ENCODE measurements at regions not wholly inside any gene's neighbourhood (a gene's known extent, or its start where the extent isn't known, plus 50 kb on each side); places are given as distances from the start of the nearest gene placed in this dataset.
A peak's percentile ranks its signal among the peaks of the same experiment; 100 is the strongest.

DNA sequence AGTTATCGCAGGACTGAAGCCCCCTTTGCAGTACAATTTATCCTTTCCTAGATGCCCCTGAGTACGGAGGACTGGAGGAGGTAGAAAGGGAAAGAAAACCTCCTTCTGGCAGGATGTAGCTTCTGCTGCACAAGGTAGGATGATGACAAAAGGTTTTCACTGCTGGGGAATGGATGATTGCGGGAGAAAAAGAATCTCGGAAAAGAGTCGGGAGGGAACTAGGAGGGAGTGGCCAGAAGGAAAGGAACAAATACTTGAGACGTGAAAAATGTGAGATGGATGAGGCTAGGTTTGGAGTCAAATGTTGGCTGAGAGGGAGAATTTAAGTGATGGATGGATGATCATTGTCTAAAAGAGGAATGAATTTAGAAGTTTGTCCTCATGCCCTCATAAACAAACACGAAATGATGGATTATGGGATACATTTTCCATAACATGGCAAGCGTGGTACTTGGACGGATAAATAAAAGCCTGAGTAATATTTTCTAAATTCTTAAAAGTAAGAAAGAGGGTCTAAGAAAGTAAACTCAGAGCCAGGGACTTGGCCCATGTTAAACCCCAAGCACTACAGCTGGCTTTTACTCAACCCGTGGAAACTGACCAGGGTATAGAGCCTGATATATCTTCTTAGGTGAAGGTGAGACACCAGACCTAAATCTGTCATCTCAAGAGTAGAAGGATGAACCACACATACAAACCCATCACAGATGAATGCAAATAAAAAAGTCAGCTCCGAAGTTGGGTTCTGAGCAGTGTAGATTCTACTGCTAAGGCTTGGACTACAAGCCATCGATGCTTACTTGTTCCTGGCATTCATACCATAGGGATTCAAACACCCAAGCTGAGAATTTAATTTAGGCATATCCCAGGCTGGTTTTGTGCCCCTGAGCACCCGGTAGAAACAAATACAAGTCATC, 72.4 kb downstream of the HFE start:
- peaks cover 31% of the 10 kb centered on the region for H3K9me3 Mint-ChIP-seq (ENCODE audit: unreplicated experiment)
- no peak for DNase-seq
- TF ChIP-seq, protein P1, sequence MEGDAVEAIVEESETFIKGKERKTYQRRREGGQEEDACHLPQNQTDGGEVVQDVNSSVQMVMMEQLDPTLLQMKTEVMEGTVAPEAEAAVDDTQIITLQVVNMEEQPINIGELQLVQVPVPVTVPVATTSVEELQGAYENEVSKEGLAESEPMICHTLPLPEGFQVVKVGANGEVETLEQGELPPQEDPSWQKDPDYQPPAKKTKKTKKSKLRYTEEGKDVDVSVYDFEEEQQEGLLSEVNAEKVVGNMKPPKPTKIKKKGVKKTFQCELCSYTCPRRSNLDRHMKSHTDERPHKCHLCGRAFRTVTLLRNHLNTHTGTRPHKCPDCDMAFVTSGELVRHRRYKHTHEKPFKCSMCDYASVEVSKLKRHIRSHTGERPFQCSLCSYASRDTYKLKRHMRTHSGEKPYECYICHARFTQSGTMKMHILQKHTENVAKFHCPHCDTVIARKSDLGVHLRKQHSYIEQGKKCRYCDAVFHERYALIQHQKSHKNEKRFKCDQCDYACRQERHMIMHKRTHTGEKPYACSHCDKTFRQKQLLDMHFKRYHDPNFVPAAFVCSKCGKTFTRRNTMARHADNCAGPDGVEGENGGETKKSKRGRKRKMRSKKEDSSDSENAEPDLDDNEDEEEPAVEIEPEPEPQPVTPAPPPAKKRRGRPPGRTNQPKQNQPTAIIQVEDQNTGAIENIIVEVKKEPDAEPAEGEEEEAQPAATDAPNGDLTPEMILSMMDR (IDR thresholded peaks at IDR 0.05; ENCODE audit: partially characterized antibody, unreplicated experiment) = no peak
- peak overlapping the region; percentile 93 for H3K27ac Mint-ChIP-seq (ENCODE audit: unreplicated experiment)
- H3K4me1 Mint-ChIP-seq (ENCODE audit: low read depth, unreplicated experiment) = peaks cover 12% of the 10 kb centered on the region
- H3K27me3 Mint-ChIP-seq (ENCODE audit: unreplicated experiment) = peaks cover 23% of the 10 kb centered on the region
- peak overlapping the region; percentile 96 for H3K4me3 Mint-ChIP-seq (ENCODE audit: unreplicated experiment)
- no peaks in the 10 kb centered on the region for H3K36me3 Mint-ChIP-seq (ENCODE audit: unreplicated experiment)

DNA sequence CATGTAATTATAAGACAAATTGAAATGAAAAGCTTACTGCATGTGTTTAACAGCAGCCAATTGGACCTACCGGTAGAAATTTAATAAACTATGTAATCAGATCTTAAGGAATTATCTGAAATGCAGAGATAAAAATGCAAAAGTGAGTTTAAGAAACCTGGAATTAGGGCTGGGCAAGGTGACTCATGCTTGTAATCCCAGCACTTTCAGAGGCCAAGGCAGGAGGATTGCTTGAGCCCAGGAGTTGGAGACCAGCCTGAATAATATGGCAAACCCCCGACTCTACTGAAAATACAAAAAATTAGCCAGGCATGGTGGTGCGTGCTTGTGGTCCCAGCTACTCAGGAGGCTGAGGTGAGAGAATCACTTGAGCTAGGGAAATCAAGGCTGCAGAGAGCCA, 74.1 kb downstream of the HFE start:
- TF ChIP-seq, protein P1 (IDR thresholded peaks at IDR 0.05; ENCODE audit: partially characterized antibody, unreplicated experiment) = no peak
- Mint-ChIP-seq H3K27ac (ENCODE audit: unreplicated experiment) (no peak overlapping the region), H3K27me3 (ENCODE audit: unreplicated experiment) (peaks cover 14% of the 10 kb centered on the region), H3K4me1 (ENCODE audit: low read depth, unreplicated experiment) (peaks cover 5% of the 10 kb centered on the region), H3K9me3 (ENCODE audit: unreplicated experiment) (peaks cover 19% of the 10 kb centered on the region), H3K36me3 (ENCODE audit: unreplicated experiment) (no peaks in the 10 kb centered on the region), H3K4me3 (ENCODE audit: unreplicated experiment) (peak overlapping the region; percentile 57)
- DNase-seq = no peak

DNA sequence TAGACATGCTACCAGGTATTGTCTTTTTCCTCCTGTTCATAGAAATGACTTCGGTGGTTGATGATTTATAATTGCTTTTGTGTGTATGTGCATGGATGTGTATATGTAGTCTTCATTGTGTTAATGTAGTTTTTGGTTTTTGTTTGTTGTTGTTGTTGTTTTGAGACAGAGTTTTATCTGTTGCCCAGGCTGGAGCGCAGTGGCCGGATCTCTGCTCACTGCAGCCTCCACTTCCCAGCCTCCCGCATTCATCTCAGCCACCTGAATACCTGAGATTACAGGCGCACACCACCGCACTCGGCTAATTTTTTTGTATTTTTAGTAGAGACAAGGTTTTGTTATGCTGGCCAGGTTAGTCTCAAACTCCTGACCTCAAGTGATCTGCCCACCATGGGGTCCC, 75.2 kb downstream of the HFE start:
- DNase-seq = no peak
- Mint-ChIP-seq H3K9me3 (ENCODE audit: unreplicated experiment) (peaks cover 17% of the 10 kb centered on the region), H3K4me3 (ENCODE audit: unreplicated experiment) (no peak overlapping the region), H3K4me1 (ENCODE audit: low read depth, unreplicated experiment) (peaks cover 4% of the 10 kb centered on the region), H3K27me3 (ENCODE audit: unreplicated experiment) (peaks cover 11% of the 10 kb centered on the region), H3K36me3 (ENCODE audit: unreplicated experiment) (no peaks in the 10 kb centered on the region), H3K27ac (ENCODE audit: unreplicated experiment) (no peak overlapping the region)
- TF ChIP-seq, protein P1 (IDR thresholded peaks at IDR 0.05; ENCODE audit: partially characterized antibody, unreplicated experiment) = no peak

DNA sequence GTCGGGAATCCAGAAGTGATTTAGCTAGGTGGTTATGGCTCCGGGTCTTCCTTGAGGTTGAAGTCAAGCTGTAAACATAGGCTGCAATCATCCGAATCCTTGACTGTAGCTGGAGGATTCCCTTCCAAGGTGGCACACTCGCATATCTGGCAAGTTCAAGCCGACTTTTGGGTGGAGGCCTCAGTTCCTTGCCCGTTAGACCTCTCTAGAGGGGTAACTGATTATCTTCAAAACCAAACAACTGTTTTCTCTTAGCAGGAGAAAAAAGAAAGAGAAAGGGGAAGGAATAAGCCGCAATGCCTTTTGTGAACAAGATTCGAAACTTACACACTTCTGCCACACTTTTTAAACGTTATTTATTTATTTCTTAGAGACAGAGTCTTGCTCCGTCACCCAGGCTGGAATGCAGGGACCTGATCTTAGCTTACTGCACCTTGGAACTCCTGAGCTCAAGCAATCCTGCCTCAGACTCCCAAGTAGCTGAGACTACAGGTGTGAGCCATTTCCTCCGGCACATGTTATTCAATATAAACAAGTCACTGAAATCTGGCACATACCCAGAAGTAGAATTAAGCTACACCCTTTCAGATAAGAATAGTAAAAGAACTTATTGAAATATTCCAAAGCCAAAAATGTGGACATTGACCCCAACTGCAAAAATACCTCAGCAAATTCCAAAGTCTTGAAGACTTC, 76.3 kb downstream of the HFE start:
- Mint-ChIP-seq H3K4me3 (ENCODE audit: unreplicated experiment) (no peak overlapping the region), H3K4me1 (ENCODE audit: low read depth, unreplicated experiment) (peaks cover 4% of the 10 kb centered on the region), H3K36me3 (ENCODE audit: unreplicated experiment) (no peaks in the 10 kb centered on the region), H3K27me3 (ENCODE audit: unreplicated experiment) (peaks cover 7% of the 10 kb centered on the region), H3K9me3 (ENCODE audit: unreplicated experiment) (peaks cover 8% of the 10 kb centered on the region), H3K27ac (ENCODE audit: unreplicated experiment) (no peak overlapping the region)
- TF ChIP-seq, protein P1 (IDR thresholded peaks at IDR 0.05; ENCODE audit: partially characterized antibody, unreplicated experiment) = no peak
- no peak for DNase-seq

DNA sequence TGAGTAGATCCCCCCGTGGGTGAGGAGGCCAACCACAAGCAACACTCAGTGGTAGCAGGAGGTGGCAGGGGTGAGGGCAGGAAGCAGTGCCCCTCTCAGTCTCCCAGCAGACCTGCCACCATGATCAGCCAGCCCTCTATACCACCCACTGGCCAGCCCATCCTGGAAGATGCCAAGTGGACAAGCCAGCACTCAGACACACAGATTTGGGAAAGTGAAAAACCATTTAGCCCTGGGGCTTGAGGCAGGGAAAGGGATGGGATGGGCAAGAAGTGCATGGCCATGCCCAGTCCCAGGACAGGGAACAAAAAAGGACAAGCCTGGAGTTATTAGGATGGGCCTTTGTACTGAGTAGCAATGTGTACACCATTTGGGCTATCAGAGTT, 76.9 kb downstream of the HFE start:
- H3K27me3 Mint-ChIP-seq (ENCODE audit: unreplicated experiment) = peaks cover 3% of the 10 kb centered on the region
- TF ChIP-seq, protein P1 (IDR thresholded peaks at IDR 0.05; ENCODE audit: partially characterized antibody, unreplicated experiment) = no peak
- H3K4me3 Mint-ChIP-seq (ENCODE audit: unreplicated experiment) = no peak overlapping the region
- H3K9me3 Mint-ChIP-seq (ENCODE audit: unreplicated experiment) = peaks cover 4% of the 10 kb centered on the region
- no peak for DNase-seq
- H3K27ac Mint-ChIP-seq (ENCODE audit: unreplicated experiment) = no peak overlapping the region
- H3K36me3 Mint-ChIP-seq (ENCODE audit: unreplicated experiment) = no peaks in the 10 kb centered on the region
- peaks cover 4% of the 10 kb centered on the region for H3K4me1 Mint-ChIP-seq (ENCODE audit: low read depth, unreplicated experiment)
